HG02981 (cell line): ENCODE measurements at regions not wholly inside any gene's neighbourhood (a gene's known extent, or its start where the extent isn't known, plus 50 kb on each side); places are given as distances from the start of the nearest gene placed in this dataset.

Experiments
- ATAC-seq: cut with Tn5 transposase; IDR thresholded peaks from one replicate; pipeline ENCODE4 v1.9.1; 2021; ENCODE audit warnings: mild to moderate bottlenecking, moderate library complexity; ENCODE audit not compliant: unreplicated experiment

DNA sequence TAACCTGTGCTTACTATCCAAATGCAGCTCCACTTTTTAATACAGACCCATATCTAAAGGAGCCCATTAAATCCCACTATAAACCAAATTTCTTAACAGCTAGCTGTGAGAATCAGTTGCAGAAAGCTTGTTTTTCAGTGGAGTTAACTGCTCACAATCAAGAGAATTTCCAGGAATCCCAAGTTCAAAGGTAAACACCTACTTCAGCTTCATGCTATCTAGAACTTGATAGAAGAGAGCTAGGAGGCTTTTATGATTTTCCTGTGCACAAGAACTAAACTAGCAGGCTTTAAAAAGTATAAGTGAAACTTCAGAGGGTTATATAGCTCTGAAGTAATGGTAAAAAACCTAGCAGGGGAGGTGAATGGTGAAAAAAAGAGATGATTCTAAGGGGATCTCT, 96.2 kb upstream of the PABPC4L start:
- ATAC-seq = no peak

DNA sequence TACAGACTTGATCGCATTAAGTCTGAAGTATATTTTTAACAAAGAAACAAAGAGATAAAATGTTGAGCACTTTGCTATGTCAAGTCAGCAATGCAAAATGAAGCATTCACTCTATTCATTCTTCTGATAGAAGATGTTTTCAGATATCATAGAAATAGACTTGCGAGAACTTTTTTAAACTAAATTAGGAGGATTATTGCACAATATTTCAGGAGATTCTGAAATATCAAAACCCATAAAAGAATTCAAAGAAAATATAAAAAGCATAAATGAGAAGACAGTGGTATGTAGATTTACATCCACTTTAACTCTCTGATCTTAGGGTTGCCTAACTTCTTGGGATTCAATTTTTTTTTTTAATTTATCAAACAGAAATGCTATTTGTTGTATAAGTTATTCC, 81.1 kb upstream of the PABPC4L start:
- ATAC-seq = no peak

DNA sequence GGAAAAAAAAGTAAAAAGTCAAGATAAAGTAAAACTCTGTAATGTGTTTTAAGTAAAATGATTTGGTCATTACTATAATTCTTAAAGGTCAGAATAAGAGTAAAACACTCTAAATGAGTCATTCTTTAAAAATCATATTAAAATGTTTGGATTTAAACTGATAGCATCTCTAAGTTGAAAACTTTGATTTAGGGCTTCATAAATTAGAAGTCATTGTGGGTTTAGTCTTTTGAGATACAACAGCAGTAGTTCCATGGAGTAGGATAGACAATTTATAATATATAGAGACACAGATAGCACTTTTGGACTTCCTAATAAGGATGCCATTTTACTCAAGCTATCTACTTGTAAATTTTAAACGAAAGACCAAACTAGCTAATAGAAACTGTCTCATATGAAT, 77.1 kb upstream of the PABPC4L start:
- ATAC-seq = no peak

DNA sequence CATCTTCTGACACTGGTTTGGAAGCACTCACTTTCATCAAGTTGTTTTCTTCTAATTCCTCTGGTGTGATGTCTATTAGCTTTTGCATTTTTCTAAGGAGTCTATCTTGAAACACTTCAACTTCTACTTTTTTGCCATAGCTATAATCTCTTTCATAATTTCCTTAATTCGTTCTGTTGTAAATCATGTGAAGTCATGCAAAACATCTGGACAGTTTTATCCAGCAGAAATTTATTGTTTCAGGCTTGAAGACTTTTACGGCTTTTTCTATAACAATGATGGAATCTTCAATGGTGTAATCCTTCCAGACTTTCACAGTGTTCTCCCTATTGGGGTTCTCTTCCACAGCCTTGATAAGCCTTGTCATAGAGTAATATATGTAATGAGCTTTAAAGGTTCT, 74.9 kb upstream of the PABPC4L start:
- no peak for ATAC-seq

DNA sequence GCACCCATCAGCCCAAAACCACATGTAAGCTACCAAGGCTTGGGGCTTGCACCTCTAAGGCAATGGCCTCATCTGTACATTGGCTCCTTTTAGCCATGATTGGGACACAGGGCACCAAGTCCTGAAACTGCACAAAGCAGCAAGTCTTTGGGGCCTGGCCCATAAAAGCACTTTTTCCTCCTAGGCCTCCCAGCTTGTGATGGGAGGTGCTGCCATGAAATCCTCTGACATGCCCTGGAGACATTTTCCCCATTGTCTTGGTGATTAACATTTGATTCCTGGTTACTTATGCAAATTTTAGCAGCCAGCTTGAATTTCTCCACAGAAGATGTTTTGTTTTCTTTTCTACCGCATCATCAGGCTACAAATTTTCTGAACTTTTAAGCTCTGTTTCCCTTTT, 58.5 kb upstream of the PABPC4L start:
- ATAC-seq = no peak
